ENCODE measurements at regions not wholly inside any gene's neighbourhood (a gene's known extent, or its start where the extent isn't known, plus 50 kb on each side); places are given as distances from the start of the nearest gene placed in this dataset.

- Histone ChIP-seq H3K4me3 (replicated peaks in 1 of 3; ENCODE audit: insufficient read depth in 1 of 3, low read depth in 1 of 3, low read length in 3 of 3) (no peak overlapping the region), H3K4me1 (ENCODE audit: control insufficient read depth, extremely low read depth, insufficient read depth, low read length) (no peaks in the 10 kb centered on the region), H4K20me1 (replicated peaks; ENCODE audit: control insufficient read depth, extremely low read depth, insufficient read depth, low read length) (no peaks in the 10 kb centered on the region), H3K27ac (ENCODE audit: insufficient read depth, low read depth, low read length) (no peak overlapping the region), H3K36me3 (ENCODE audit: control insufficient read depth in 2 of 2, extremely low read depth in 1 of 2, insufficient read depth in 2 of 2, low read length in 2 of 2) (no peaks in the 10 kb centered on the region), H3K9me1 (replicated peaks; ENCODE audit: control insufficient read depth, extremely low read depth, insufficient read depth, low read length) (no peaks in the 10 kb centered on the region), H3K79me2 (ENCODE audit: control insufficient read depth, insufficient read depth, low read length) (no peaks in the 10 kb centered on the region), H3K9ac (replicated peaks; ENCODE audit: extremely low read depth, insufficient read depth, low read length) (no peak overlapping the region), H3K27me3 (ENCODE audit: control insufficient read depth in 2 of 2, insufficient read depth in 2 of 2, low read length in 2 of 2) (no peaks in the 10 kb centered on the region), H2AFZ (ENCODE audit: low read depth, low read length) (no peak overlapping the region), H3K9me3 (replicated peaks; ENCODE audit: control insufficient read depth, insufficient read depth, low read length) (peaks cover 4% of the 10 kb centered on the region), H3K4me2 (ENCODE audit: insufficient read depth, low read length) (no peak overlapping the region)
- no TSS peak for BruUV-seq (replicated peaks)
- TF ChIP-seq CTCF (IDR thresholded peaks at IDR 0.05; ENCODE audit: extremely low read depth in 1 of 2, insufficient read depth in 1 of 2, low read depth in 1 of 2, low read length in 2 of 2) (no peak), POLR2AphosphoS5 (IDR thresholded peaks at IDR 0.05; ENCODE audit: insufficient read depth, low read depth, low read length) (no peak), MYC (IDR thresholded peaks at IDR 0.05; ENCODE audit: low read depth, low read length) (no peak), JUN (IDR thresholded peaks at IDR 0.05; ENCODE audit: borderline replicate concordance, insufficient read depth, insufficient read length, low read depth) (no peak), POLR2A (IDR thresholded peaks at IDR 0.05; ENCODE audit: low read depth, low read length) (no peak)
- dilution Hi-C loops (cut with MboI; ENCODE audit: extremely low pct_ligation_motif_present, low sequenced_read_pairs), result no loop called here
- FAIRE-seq (no peak), DNase-seq (ENCODE audit: low read depth, low spot score) (no peak)
- POLR2A ChIA-PET, result no interaction called here
- CTCF ChIA-PET, result no interaction called here
- intact Hi-C loops (cut with micrococcal nuclease), result no loop called here
Measured at GRCh38 chr4:170854097-170854496, 764.3 kb upstream of the AADAT start.

GRCh38 chr4:170853422-170854021 lies 763.8 kb upstream of the AADAT start:
- no peaks in the 10 kb centered on the region for H3K4me1 ChIP-seq (ENCODE audit: control insufficient read depth, extremely low read depth, insufficient read depth, low read length)
- intact Hi-C loops (cut with micrococcal nuclease) (loop anchor here (2.0 kb wide), 1 partner anchor 595 kb away; no protein-coding TSS in a partner anchor), dilution Hi-C loops (cut with MboI; ENCODE audit: extremely low pct_ligation_motif_present, low sequenced_read_pairs) (no loop called here)
- no peaks in the 10 kb centered on the region for H3K36me3 ChIP-seq (ENCODE audit: control insufficient read depth in 2 of 2, extremely low read depth in 1 of 2, insufficient read depth in 2 of 2, low read length in 2 of 2)
- peaks cover 4% of the 10 kb centered on the region for H3K9me3 ChIP-seq (replicated peaks; ENCODE audit: control insufficient read depth, insufficient read depth, low read length)
- no peak for FAIRE-seq
- no peaks in the 10 kb centered on the region for H3K79me2 ChIP-seq (ENCODE audit: control insufficient read depth, insufficient read depth, low read length)
- POLR2A ChIA-PET, result no interaction called here
- no peak overlapping the region for H3K4me2 ChIP-seq (ENCODE audit: insufficient read depth, low read length)
- TF ChIP-seq MYC (IDR thresholded peaks at IDR 0.05; ENCODE audit: low read depth, low read length) (no peak), POLR2A (IDR thresholded peaks at IDR 0.05; ENCODE audit: low read depth, low read length) (no peak), JUN (IDR thresholded peaks at IDR 0.05; ENCODE audit: borderline replicate concordance, insufficient read depth, insufficient read length, low read depth) (no peak), CTCF (IDR thresholded peaks at IDR 0.05; ENCODE audit: extremely low read depth in 1 of 2, insufficient read depth in 1 of 2, low read depth in 1 of 2, low read length in 2 of 2) (peak in 1 of 2 donors; percentile 28), MAX (IDR thresholded peaks at IDR 0.05; ENCODE audit: insufficient read depth, insufficient read length) (no peak)
- H3K9ac ChIP-seq (replicated peaks; ENCODE audit: extremely low read depth, insufficient read depth, low read length), result no peak overlapping the region
- H3K27ac ChIP-seq (ENCODE audit: insufficient read depth, low read depth, low read length), result no peak overlapping the region
- H3K9me1 ChIP-seq (replicated peaks; ENCODE audit: control insufficient read depth, extremely low read depth, insufficient read depth, low read length), result no peaks in the 10 kb centered on the region
- BruUV-seq (replicated peaks), result no TSS peak
- no peak for DNase-seq (ENCODE audit: low read depth, low spot score)
- no peaks in the 10 kb centered on the region for H3K27me3 ChIP-seq (ENCODE audit: control insufficient read depth in 2 of 2, insufficient read depth in 2 of 2, low read length in 2 of 2)
- no peak overlapping the region for H2AFZ ChIP-seq (ENCODE audit: low read depth, low read length)
- no peaks in the 10 kb centered on the region for H4K20me1 ChIP-seq (replicated peaks; ENCODE audit: control insufficient read depth, extremely low read depth, insufficient read depth, low read length)
- H3K4me3 ChIP-seq (replicated peaks in 1 of 3; ENCODE audit: insufficient read depth in 1 of 3, low read depth in 1 of 3, low read length in 3 of 3), result no peak overlapping the region
- CTCF ChIA-PET, result no interaction called here
